ENCODE measurements at regions not wholly inside any gene's neighbourhood (a gene's known extent, or its start where the extent isn't known, plus 50 kb on each side); places are given as distances from the start of the nearest gene placed in this dataset.
"Not testable (repeated sequence)": the region's sequence is repeated elsewhere in the genome, so short reads cannot be mapped to it uniquely, and the experiment has no call there.

- DNase-seq, result not testable (repeated sequence)
Measured at GRCh38 chr12:131277186-131278091, 323.7 kb downstream of the ADGRD1 start.

GRCh38 chr12:131278451-131279115 is 324.9 kb downstream of the ADGRD1 start:
- DNase-seq, result not testable (repeated sequence)

GRCh38 chr12:131279281-131279921 is 325.7 kb downstream of the ADGRD1 start:
- no peak for DNase-seq

DNA sequence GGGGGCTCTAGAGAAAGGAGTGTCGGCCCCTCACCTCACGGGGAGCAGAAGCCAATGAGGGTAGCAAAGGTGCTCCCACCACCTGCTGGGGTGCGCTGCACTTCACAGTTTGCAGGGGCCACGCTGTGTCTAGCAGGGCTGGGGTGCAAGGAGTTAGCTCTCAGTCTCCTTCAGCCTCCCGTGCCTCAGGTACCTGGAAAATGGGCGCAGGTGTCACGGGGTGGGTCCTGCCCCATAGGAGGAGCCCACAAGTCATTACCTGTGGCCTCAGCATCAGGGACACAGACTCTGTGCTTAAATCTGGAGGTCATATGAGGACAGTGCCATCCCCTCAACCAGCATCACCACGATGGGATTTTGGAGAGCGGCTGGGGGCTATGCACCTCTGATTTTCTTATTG is 326.7 kb downstream of the ADGRD1 start:
- DNase-seq, result no peak

- DNase-seq, result no peak
Measured at GRCh38 chr12:131281016-131281415, 327.3 kb downstream of the ADGRD1 start.

DNA sequence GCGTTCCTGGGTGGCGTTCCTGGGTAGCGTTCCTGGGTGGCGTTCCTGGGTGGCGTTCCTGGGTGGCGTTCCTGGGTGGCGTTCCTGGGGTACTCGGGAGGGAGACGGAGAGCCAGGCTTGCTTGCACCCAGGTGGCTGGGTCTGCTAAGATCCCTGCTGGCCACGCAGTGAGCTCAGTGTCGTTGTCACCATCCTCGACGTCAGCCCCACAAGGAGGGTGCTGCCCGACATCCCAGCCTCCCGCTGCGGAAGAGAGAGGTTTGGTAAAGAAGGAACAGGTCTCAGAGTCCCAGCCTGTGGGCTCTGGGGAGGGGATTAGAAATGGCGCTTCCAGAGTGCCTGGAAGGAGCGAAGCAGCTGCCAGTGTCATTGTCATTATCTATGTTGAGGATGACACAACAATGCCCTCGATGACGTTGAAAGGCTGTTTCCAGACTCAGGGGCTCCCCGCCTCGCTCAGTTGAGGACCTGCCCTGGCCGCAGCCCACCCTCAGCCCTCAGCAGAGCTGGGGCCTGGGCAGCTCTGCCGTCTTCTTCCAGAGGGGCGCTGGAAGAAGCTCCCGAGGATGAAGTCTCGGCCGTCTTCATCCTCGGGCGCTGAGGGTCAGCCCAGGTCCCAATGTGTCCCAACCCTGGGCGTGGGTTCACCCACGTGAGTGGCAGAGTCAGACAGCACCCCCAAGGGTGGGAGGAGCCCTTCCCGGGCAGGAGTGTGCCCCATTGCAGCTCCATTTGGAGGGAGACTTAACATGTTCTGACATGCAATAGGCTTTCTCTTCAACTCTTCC is 328.8 kb downstream of the ADGRD1 start:
- DNase-seq, result no peak

GRCh38 chr12:131283191-131283861 is 329.6 kb downstream of the ADGRD1 start:
- DNase-seq, result no peak

GRCh38 chr12:131283862-131284825 is 330.4 kb downstream of the ADGRD1 start:
- DNase-seq, result not testable (repeated sequence)

DNA sequence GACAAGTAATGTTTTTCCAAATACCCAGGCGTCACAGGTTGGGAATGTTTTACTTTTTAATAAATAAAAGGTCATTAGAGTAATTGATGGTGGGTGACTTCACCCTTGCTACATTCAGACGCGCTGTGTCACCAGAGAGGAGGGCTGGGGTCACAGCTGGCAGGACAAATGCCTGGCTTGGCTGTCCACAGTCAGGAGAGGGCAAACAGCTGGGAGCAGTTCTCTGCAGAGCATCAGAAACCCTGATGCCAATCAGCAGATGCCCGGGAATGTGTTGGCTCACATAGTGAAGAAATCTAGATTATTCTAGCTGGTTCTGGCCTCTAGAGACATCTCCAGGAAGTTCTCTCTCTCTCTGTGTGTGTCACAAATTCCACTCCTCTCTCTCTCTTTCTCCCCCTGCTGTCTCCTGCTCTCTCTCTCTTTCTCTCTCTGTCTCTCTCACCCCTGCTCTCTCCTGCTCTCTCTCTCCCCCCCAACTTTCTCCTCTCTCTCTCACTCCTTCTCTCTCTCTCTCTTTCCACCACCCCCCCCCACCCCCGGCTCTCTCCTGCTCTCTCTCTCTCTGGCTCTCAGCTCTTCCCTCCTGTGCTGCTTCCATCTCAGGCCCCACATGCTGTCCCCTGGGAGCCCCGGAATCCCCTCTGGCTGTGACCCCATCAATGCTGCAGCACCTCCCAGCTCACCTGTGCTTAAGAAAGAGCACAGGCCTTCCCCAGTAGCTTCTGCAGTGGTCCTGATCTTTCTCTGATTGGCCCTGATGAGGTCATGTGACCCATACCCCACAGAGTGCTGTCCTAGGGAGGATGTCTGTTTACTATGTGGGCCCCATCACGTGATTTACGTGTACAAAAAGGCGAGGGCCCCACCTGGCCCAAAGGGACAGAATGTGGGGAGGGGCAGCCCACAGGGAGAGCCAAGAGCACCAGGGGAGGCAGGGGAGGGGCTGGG is 331.5 kb downstream of the ADGRD1 start:
- not testable (repeated sequence) for DNase-seq

DNA sequence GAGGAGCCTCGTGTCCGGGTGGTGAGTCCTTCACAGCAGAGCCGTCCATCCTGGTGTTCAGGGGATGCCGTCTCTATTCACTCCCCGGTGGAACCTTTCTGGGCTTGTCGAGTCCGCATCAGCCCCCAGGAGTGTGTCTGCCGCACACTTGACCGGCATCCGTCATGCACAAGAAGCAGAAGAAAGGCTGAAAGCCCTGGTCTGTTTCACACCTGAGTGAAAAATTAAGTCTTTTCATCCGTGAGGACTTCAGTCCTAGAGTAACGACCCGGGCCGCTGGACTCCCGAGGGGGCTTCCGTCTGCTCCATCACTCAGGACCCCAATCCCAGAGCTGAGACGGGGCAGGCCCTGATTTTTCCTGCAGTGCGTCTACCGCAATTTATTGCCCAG is 332.2 kb downstream of the ADGRD1 start:
- not testable (repeated sequence) for DNase-seq

GRCh38 chr12:131286301-131286700 is 332.6 kb downstream of the ADGRD1 start:
- DNase-seq, result not testable (repeated sequence)

GRCh38 chr12:131287015-131287937 is 333.6 kb downstream of the ADGRD1 start:
- DNase-seq, result no peak

DNA sequence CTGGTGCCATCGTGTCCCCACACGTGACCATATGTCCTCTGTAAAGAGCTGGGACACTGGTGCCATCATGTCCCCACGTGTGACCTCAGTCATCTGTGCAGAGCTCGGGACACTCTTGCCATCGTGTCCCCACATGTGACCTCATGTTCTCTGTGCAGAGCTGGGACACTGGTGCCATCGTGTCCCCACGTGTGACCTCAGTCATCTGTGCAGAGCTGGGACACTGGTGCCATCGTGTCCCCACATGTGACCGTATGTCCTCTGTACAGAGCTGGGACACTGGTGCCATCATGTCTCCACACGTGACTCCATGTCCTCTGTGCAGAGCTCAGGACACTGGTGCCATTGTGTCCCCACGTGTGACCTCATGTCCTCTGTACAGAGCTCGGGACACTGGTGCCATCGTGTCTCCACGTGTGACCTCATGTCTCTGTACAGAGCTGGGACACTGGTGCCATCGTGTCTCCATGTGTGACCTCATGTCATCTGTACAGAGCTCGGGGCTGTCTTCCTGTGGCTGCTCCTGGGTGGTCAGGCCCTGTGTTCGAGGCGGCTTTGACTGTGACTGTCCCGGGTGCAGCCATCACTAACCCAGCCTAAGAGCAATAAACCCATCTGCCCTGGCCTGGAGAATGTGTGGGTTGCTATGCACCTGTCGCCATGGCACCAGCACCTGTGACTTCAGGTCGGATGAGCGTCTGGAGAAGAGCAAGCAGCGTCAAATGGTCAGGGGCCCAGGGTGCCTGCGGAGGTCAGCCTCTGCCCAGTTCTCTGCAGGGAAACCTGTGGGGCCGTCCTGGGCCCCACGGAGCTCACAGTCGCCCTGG is 334.4 kb downstream of the ADGRD1 start:
- no peak for DNase-seq

DNA sequence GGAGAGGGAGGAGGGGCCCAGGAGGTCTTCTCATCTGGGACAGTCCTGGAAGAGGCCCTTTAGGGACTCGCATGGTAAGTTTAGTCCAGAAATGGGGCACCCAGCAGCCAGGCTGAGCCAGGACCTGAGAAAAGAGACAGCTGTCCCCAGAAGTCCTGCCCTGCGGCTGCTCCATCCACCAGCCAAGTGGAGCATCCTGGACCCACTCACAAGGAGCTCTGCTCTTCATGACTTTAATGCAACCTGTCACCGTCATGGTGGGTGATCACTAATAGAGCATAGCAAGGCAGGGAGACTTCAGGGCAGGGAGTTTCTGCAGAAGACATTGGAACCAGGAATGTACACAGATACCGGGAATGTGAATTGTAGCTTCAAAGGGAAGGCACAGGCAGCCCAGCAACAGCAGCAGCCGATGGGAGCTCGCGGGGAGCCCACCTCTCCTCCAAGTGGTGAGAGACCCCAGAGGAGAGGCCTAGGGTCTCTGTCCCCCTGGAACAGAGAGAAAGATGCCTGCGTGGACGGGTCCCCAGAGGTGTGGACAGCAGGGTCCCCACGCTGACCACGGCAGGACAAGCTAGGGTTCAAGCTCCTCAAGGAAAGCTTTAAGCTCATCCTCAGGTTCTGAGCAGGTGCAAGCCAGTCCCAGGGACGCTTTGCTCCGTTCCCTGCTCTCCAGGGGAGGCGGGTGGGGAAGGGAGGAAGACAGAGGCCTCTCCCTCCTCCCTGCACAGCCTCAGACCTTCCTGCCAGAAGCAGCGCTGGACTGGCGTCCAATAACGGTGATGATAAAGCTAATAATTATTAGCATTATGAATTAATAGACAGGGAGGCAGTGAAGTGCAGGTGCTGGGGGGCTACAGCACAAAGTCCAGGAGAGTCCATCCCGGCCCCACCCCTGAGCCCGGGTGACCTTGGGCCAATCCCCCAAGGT is 335.3 kb downstream of the ADGRD1 start:
- DNase-seq, result not testable (repeated sequence)

GRCh38 chr12:131289807-131290206 is 336.1 kb downstream of the ADGRD1 start:
- not testable (repeated sequence) for DNase-seq

GRCh38 chr12:131290255-131290959 is 336.7 kb downstream of the ADGRD1 start:
- DNase-seq, result no peak

Measured in activated naive CD4-positive, alpha-beta T cell treated with Interleukin-2 at 50 U/mL for 16 hours (primary cell).